ENCODE measurements at regions not wholly inside any gene's neighbourhood (a gene's known extent, or its start where the extent isn't known, plus 50 kb on each side); places are given as distances from the start of the nearest gene placed in this dataset.

DNA sequence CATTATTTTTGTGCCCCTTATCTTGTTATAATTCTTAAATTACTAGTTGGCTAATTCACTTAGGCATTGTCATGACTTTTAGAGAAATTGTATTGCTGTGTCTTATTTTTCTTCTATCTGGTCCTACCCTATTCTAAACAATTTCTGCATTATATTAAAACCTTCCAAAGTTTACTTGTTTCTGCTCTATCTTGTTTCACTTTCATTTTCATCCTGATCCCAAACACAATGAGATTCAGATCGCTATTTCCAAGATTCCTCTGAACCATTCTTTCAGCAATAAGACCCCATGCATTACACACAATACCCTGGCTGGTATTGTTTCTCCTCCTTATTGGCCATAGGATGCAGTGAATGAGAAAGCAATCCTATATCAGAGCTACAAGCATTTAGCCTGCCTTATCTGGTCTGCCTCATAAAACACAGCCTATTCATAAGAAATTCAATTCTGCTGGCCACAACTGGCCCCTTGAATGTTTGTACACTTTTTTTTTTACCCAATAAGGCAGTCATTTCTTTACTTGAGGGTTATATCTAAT lies 69.9 kb upstream of the POU3F2 start:
- TF ChIP-seq EZH2phosphoT487 (IDR thresholded peaks at IDR 0.05) = no peak
- TF ChIP-seq, protein P1, sequence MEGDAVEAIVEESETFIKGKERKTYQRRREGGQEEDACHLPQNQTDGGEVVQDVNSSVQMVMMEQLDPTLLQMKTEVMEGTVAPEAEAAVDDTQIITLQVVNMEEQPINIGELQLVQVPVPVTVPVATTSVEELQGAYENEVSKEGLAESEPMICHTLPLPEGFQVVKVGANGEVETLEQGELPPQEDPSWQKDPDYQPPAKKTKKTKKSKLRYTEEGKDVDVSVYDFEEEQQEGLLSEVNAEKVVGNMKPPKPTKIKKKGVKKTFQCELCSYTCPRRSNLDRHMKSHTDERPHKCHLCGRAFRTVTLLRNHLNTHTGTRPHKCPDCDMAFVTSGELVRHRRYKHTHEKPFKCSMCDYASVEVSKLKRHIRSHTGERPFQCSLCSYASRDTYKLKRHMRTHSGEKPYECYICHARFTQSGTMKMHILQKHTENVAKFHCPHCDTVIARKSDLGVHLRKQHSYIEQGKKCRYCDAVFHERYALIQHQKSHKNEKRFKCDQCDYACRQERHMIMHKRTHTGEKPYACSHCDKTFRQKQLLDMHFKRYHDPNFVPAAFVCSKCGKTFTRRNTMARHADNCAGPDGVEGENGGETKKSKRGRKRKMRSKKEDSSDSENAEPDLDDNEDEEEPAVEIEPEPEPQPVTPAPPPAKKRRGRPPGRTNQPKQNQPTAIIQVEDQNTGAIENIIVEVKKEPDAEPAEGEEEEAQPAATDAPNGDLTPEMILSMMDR (IDR thresholded peaks at IDR 0.05) = no peak

Data from neural progenitor cell (in vitro differentiated cells).